ENCODE measurements at regions not wholly inside any gene's neighbourhood (a gene's known extent, or its start where the extent isn't known, plus 50 kb on each side); places are given as distances from the start of the nearest gene placed in this dataset.

DNA sequence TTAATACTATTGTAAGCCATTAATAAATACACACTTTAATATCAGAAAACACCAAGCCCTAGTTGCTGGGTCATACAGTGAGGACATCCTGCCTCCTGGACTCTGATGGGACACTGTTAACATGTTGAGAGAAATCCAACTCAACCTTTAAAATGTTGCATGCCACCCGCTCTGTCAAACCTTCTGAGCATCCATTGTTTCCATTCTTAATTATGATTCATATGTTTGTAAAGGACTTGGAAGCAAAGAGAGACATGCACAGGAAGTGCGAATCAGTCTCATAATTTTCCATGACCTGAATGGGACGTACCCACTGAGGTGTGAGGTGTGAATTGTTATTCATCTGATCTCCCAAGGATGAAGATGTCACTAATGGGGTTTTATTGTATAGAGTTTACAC lies 186.4 kb downstream of the CAAP1 start:
- no peak overlapping the region for H3K4me3 ChIP-seq (ENCODE audit: low read length)
- no peaks in the 10 kb centered on the region; the same call in 1 of the 2 replicates for H3K27me3 ChIP-seq (ENCODE audit: control insufficient read depth, low read length)
- H3F3A ChIP-seq (ENCODE audit: control insufficient read depth, insufficient read depth) = no peaks in the 10 kb centered on the region
- no peaks in the 10 kb centered on the region for H3K4me1 ChIP-seq (ENCODE audit: control insufficient read depth, low read length)
- no peak overlapping the region for H3K27ac ChIP-seq (ENCODE audit: low read depth, low read length)
- H3K36me3 ChIP-seq (ENCODE audit: control insufficient read depth, low read length) = no peaks in the 10 kb centered on the region
- no peaks in the 10 kb centered on the region for H4K20me1 ChIP-seq (ENCODE audit: control insufficient read depth, insufficient read depth, low read depth, low read length)
- no peaks in the 10 kb centered on the region for H3K79me2 ChIP-seq (ENCODE audit: control insufficient read depth, low read length)
- H3K9me2 ChIP-seq (replicated peaks; ENCODE audit: control insufficient read depth, low read length) = no peaks in the 10 kb centered on the region
- no peak overlapping the region for H3K4me2 ChIP-seq (ENCODE audit: low read length)
- no peak for TF ChIP-seq EZH2phosphoT487 (IDR thresholded peaks at IDR 0.05; ENCODE audit: borderline replicate concordance, low read length)
- TF ChIP-seq, protein P1, sequence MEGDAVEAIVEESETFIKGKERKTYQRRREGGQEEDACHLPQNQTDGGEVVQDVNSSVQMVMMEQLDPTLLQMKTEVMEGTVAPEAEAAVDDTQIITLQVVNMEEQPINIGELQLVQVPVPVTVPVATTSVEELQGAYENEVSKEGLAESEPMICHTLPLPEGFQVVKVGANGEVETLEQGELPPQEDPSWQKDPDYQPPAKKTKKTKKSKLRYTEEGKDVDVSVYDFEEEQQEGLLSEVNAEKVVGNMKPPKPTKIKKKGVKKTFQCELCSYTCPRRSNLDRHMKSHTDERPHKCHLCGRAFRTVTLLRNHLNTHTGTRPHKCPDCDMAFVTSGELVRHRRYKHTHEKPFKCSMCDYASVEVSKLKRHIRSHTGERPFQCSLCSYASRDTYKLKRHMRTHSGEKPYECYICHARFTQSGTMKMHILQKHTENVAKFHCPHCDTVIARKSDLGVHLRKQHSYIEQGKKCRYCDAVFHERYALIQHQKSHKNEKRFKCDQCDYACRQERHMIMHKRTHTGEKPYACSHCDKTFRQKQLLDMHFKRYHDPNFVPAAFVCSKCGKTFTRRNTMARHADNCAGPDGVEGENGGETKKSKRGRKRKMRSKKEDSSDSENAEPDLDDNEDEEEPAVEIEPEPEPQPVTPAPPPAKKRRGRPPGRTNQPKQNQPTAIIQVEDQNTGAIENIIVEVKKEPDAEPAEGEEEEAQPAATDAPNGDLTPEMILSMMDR (IDR thresholded peaks at IDR 0.05; ENCODE audit: low read depth, low read length, poor library complexity, severe bottlenecking) = no peak
- no peaks in the 10 kb centered on the region for H3K9me3 ChIP-seq (ENCODE audit: control insufficient read depth, insufficient read depth, low read length)

DNA sequence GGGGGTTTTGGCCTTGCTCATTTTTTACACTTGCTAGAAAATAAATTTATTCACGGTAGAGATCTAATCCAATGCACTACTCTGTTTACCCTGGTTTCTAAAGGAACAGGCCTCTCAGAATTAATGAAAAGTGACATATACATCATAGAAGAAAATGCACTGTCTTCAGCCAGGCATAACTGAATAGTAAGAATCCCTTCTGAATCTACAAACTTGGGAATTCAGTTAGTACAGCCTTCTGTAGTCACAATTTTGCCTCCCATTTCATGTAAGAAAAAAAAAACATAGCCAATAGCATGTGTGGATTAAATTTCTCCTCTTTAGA lies 197.3 kb downstream of the CAAP1 start:
- TF ChIP-seq, protein P1 (IDR thresholded peaks at IDR 0.05; ENCODE audit: low read depth, low read length, poor library complexity, severe bottlenecking) = no peak
- Histone ChIP-seq H3K27ac (ENCODE audit: low read depth, low read length) (no peak overlapping the region), H3K36me3 (ENCODE audit: control insufficient read depth, low read length) (no peaks in the 10 kb centered on the region), H3K9me2 (replicated peaks; ENCODE audit: control insufficient read depth, low read length) (no peaks in the 10 kb centered on the region), H4K20me1 (ENCODE audit: control insufficient read depth, insufficient read depth, low read depth, low read length) (no peaks in the 10 kb centered on the region), H3K79me2 (ENCODE audit: control insufficient read depth, low read length) (no peaks in the 10 kb centered on the region), H3F3A (ENCODE audit: control insufficient read depth, insufficient read depth) (no peaks in the 10 kb centered on the region), H3K9me3 (ENCODE audit: control insufficient read depth, insufficient read depth, low read length) (no peaks in the 10 kb centered on the region), H3K4me1 (ENCODE audit: control insufficient read depth, low read length) (no peaks in the 10 kb centered on the region), H3K4me3 (ENCODE audit: low read length) (no peak overlapping the region), H3K27me3 (ENCODE audit: control insufficient read depth, low read length) (no peaks in the 10 kb centered on the region), H3K4me2 (ENCODE audit: low read length) (no peak overlapping the region)

DNA sequence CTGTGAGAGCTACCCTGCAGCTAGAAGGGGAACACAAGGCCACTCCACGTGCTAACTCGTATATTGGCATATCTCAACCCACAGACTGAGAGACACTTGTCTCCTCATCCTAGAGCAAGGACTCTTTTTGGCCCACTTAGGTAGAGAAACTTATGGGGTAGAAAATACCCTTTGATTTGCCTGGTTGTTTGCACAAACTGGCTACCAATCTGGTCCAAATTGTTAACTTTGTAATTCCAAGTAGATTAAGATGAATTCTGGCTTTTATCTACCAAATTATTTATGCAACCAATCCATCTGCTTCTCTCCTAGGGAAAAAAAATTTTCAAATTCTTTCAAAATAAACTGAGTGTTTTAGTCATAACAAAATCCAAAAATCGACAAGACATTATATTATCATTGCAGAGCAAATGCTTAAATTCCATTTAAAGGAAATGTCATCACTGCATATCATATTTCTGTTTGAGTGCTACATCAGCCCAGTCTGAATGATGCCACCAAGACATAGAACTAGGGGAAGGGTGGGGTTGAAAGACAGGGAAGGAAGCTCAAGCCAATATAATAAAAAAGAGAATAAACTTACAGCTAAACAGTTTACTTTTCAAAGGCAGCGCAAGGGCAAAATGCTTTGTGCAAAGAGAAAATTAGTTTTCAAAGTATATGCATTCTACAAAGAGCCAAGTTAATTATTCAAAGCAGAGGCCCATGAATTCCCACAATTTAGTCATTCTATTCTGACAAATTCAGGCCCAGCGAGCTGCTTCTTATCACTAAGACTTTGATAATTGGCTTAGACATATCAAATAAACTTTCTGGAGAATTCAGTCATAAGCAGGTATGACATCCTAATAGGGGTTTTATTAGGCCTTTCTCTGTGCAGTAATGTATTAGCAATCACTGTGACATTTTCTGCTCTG lies 198.0 kb downstream of the CAAP1 start:
- H3K79me2 ChIP-seq (ENCODE audit: control insufficient read depth, low read length) = no peaks in the 10 kb centered on the region
- H4K20me1 ChIP-seq (ENCODE audit: control insufficient read depth, insufficient read depth, low read depth, low read length) = no peaks in the 10 kb centered on the region
- H3K9me2 ChIP-seq (replicated peaks; ENCODE audit: control insufficient read depth, low read length) = no peaks in the 10 kb centered on the region
- H3K27ac ChIP-seq (ENCODE audit: low read depth, low read length) = no peak overlapping the region
- no peaks in the 10 kb centered on the region for H3K9me3 ChIP-seq (ENCODE audit: control insufficient read depth, insufficient read depth, low read length)
- no peaks in the 10 kb centered on the region for H3K36me3 ChIP-seq (ENCODE audit: control insufficient read depth, low read length)
- H3F3A ChIP-seq (ENCODE audit: control insufficient read depth, insufficient read depth) = no peaks in the 10 kb centered on the region
- no peak overlapping the region for H3K4me3 ChIP-seq (ENCODE audit: low read length)
- H3K4me2 ChIP-seq (ENCODE audit: low read length) = no peak overlapping the region
- no peaks in the 10 kb centered on the region for H3K27me3 ChIP-seq (ENCODE audit: control insufficient read depth, low read length)
- no peaks in the 10 kb centered on the region for H3K4me1 ChIP-seq (ENCODE audit: control insufficient read depth, low read length)
- TF ChIP-seq, protein P1 (IDR thresholded peaks at IDR 0.05; ENCODE audit: low read depth, low read length, poor library complexity, severe bottlenecking) = no peak
- no peak for TF ChIP-seq EZH2phosphoT487 (IDR thresholded peaks at IDR 0.05; ENCODE audit: borderline replicate concordance, low read length)
